ENCODE measurements at regions not wholly inside any gene's neighbourhood (a gene's known extent, or its start where the extent isn't known, plus 50 kb on each side); places are given as distances from the start of the nearest gene placed in this dataset.

DNA sequence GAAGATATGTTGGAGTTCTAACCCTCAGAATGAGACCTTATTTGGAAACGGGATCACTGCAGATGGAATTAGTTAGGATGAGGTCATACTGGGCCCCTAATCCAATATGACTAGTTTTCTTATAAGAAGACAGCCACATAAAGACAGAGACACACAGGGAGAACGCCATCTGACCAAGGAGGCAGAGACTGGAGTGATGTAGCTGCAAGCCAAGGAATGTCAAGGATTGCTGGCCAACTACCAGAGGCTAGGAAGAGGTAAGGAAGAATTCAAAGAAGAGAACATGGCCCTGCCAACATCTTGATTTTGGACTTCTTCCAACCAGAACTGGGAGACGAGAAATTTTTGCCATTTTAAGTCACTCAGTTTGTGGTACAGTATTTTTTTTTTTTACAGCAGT is 152.8 kb upstream of the DIPK2B start:
- no peaks in the 10 kb centered on the region for H4K20me1 ChIP-seq (ENCODE audit: control insufficient read depth, insufficient read depth, insufficient read length)
- no peaks in the 10 kb centered on the region; the same call in 1 of the 2 replicates for H3K27me3 ChIP-seq (ENCODE audit: insufficient read depth, low read length)
- H3K4ac ChIP-seq (ENCODE audit: low read depth, low read length): no peak overlapping the region
- Mint-ChIP-seq H3K4me3 (no peak overlapping the region), H3K36me3 (ENCODE audit: insufficient read depth in 1 of 3, low read depth in 3 of 3) (peaks cover 2 to 20% (median 18%) of the 10 kb centered on the region in 3 experiments), H3K27ac (no peak overlapping the region), H3K9me3 (peaks cover 73 to 78% of the 10 kb centered on the region in 2 experiments), H3K4me1 (no peaks in the 10 kb centered on the region; a peak in 1 of 4 replicates), H3K27me3 (ENCODE audit: low read depth) (no peaks in the 10 kb centered on the region; the same call in 1 of the 2 replicates)
- H2BK20ac ChIP-seq (ENCODE audit: low read depth, low read length, poor library complexity, severe bottlenecking): no peak overlapping the region
- H3K4me1 ChIP-seq (ENCODE audit: insufficient read depth, low read length): no peaks in the 10 kb centered on the region
- no peak overlapping the region for H4K8ac ChIP-seq (replicated peaks; ENCODE audit: insufficient read length, low read depth, low read length)
- no peak overlapping the region for H3K27ac ChIP-seq (ENCODE audit: insufficient read length, low read depth, low read length)
- H2BK120ac ChIP-seq (ENCODE audit: low read depth, low read length, poor library complexity, severe bottlenecking): no peak overlapping the region
- H2AK5ac ChIP-seq (ENCODE audit: insufficient read length, low read length): no peak overlapping the region
- H3K79me2 ChIP-seq (ENCODE audit: insufficient read depth, low read length): no peaks in the 10 kb centered on the region
- H2BK5ac ChIP-seq (ENCODE audit: insufficient read length, low read length): no peak overlapping the region
- H2BK15ac ChIP-seq (ENCODE audit: low read depth, low read length): no peak overlapping the region
- no peaks in the 10 kb centered on the region for H3K23me2 ChIP-seq (ENCODE audit: insufficient read length, low read depth, low read length, poor library complexity, severe bottlenecking)
- peaks cover 12% of the 10 kb centered on the region for H3K9me3 ChIP-seq (ENCODE audit: control insufficient read depth, low read depth, low read length)
- no peak for DNase-seq
- TF ChIP-seq CTCF (conservative IDR thresholded peaks at IDR 0.05): no peak
- H2AFZ ChIP-seq (ENCODE audit: low read length): no peak overlapping the region
- no CpG with 5 or more reads among the region's 3 CpGs for WGBS (ENCODE audit: extremely low coverage, insufficient read length, low lambda C conversion rate)
- no peak overlapping the region for H3K4me2 ChIP-seq (ENCODE audit: insufficient read depth, insufficient read length, low read length)
- H3K14ac ChIP-seq (ENCODE audit: insufficient read depth, low read length): no peak overlapping the region
- H3K23ac ChIP-seq (ENCODE audit: insufficient read length, low read depth, low read length): no peak overlapping the region
- H4K91ac ChIP-seq (ENCODE audit: insufficient read length, low read depth, low read length): no peak overlapping the region
- no peak overlapping the region for H3T11ph ChIP-seq (ENCODE audit: low read length)
- H4K5ac ChIP-seq (ENCODE audit: insufficient read length, low read depth, low read length): no peak overlapping the region
- H2BK12ac ChIP-seq (ENCODE audit: insufficient read length, low read depth, low read length): no peak overlapping the region
- H3K18ac ChIP-seq (ENCODE audit: insufficient read length, low read depth, low read length): no peak overlapping the region
- H3K79me1 ChIP-seq (ENCODE audit: insufficient read depth, low read depth, low read length, poor library complexity, severe bottlenecking): no peaks in the 10 kb centered on the region
- H3K56ac ChIP-seq (ENCODE audit: insufficient read length, low read depth, low read length): no peak overlapping the region
- H3K9ac ChIP-seq (ENCODE audit: extremely low read depth, insufficient read length, low read length): no peak overlapping the region
